Right lobe of liver (tissue), 4 donors: ENCODE measurements at regions not wholly inside any gene's neighbourhood (a gene's known extent, or its start where the extent isn't known, plus 50 kb on each side); places are given as distances from the start of the nearest gene placed in this dataset.

Experiments used
- CTCF ChIP-seq, 4 donors: fragments of 200-600 bp in 3 of 4; fragments of 450-650 bp in 1 of 4; IDR thresholded peaks; one replicate each; pipeline versions ENCODE4 v1.5.1 to v1.8.0; 2016 to 2022; ENCODE audit warnings: antibody characterized with exemption in 4 of 4, mild to moderate bottlenecking in 2 of 4
- POLR2A ChIP-seq: fragments of 450-650 bp; IDR thresholded peaks from one replicate; pipeline ENCODE4 v1.6.1; 2017; ENCODE audit warnings: antibody characterized with exemption, mild to moderate bottlenecking
- donor health status: DM: no; HTN: no; CAD: no.
- donor health status: DM: no; HTN: no; CAD: no.
- donor health status: DM: no; HTN: yes; CAD: no.

- TF ChIP-seq CTCF (IDR thresholded peaks at IDR 0.05) (no peak), POLR2A (no peak)
Measured at GRCh38 chr9:118129541-118129940, 425.3 kb downstream of the TLR4 start.
